DMS 273 treated with DMSO at 0.1 percent for 48 hours (cell line): ENCODE measurements at regions not wholly inside any gene's neighbourhood (a gene's known extent, or its start where the extent isn't known, plus 50 kb on each side); places are given as distances from the start of the nearest gene placed in this dataset.

Source experiments
- DNase-seq: peaks from one replicate; lab custom pipeline; 2025; lab: John Stamatoyannopoulos, UW

DNA sequence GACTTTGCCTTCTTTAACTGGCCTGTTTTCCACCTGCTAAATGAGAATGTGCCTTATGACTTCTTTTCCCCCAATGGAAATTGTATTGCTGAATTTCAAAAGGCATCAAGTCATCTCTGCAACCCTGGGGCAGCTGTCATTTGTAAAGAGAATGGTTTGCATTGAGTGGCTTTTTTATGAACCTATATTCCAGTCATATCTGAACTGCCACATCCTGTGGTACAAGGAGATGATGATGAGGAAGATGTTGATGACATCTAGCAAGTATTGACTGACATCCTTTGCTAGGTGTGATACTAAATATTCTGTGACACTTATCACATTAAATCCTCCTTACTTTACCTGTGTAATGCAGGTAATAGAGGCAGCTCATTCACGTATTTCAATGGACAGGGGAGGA lies 88.3 kb upstream of the KIAA1217 start:
- DNase-seq = no peak

DNA sequence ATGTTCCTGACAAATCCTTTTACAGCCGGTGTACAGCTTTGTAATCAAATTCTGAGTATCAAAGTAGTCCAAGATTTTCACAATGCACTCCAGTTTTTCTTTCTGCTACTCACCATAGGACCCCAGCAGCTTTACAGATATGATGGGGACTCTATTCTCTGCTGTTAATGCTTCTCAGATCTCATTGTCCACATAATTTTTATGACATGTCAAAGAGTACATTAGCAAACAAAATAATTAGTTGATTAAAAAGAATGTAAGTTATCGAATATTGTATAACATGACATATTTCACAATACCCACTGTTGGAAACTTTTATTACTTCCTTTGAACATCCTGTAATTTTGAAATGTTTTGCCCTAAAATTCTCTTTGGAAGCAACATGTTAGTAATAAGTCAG lies 81.4 kb upstream of the KIAA1217 start:
- DNase-seq = no peak

DNA sequence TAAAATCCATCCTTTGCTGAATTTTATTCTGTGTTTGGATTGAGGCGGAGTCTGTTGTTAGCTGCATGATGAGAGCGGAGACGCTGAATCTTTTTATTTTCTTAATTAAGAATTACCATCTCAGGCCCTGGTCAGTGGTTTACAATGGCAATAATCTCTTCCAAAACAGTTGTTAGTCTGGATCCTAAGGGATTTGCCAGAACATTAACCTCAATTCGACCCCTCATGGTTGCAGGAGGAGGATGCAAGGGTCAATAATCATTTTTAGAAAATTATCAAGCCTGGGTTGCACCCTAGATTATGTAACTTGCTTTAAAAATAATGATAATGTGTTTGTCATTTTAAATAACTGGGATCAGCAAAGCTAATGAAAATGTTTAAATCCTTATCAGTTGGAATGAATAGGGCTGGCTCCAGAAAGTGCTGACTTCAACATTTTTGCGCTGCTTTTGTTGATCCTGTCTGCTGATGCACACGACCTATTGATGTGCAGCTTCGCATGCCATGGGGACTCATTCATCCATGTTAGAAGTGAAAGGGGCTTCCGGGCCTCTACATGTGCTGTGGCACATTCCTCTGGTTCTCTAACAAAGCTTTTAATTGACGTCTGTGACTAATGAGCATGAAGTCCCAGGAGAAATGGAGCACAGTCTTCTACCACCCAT lies 80.7 kb upstream of the KIAA1217 start:
- no peak for DNase-seq

DNA sequence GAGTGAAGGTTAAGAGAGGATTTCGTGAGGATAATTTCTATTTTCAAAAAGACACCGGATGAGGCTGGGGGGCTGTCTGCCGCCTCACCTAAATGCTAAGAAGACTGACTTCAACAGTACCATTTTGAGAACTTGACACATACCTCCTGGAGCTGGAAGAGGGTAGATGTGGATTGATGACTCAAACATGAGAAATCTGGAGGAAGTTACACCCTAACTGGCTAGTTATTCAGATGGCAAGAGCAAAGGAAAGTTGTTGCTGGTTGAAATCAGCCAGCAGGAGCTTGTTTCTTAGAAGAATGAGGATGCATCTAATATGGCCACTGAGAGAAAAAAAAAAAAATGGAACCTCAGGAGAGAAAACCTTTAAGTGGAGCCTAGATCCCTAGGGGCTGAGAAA lies 76.2 kb upstream of the KIAA1217 start:
- no peak for DNase-seq

DNA sequence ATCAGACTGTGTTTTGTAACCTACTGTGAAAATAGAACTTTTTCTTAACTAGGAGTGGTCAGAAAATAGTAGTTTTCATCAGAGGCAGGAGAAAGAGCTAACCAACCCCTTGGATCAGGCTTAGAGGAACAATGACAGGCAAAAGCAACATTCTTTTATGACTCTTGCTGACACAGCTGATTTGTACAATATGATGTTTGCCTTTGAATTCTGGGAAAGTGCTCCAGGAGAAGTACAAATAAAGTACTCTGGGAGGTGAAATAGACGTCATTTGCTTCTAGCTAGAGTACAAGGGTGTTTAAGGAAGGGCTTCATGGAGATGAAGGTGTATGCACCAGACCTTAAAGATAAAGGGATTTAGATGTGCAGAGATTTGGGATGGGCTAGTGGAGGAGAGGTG lies 75.1 kb upstream of the KIAA1217 start:
- no peak for DNase-seq

DNA sequence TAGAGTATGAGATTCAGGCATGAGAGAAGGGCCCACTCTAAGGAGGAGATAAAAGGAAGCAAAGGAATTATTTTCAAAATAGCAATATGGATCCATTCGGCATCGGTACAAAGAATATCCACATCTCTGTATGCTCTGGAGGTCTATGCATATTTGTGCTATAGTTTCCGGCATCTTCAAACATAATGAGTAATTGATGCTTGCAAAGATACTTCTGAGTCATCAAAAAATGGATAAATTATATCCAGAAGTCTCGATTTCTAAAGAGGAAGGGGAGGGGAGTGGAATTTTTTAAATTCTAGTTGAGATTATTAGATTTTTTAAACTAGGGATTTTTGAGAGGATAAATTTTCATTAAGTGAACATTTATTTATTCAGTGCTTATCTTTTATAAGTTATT lies 72.9 kb upstream of the KIAA1217 start:
- DNase-seq = no peak

DNA sequence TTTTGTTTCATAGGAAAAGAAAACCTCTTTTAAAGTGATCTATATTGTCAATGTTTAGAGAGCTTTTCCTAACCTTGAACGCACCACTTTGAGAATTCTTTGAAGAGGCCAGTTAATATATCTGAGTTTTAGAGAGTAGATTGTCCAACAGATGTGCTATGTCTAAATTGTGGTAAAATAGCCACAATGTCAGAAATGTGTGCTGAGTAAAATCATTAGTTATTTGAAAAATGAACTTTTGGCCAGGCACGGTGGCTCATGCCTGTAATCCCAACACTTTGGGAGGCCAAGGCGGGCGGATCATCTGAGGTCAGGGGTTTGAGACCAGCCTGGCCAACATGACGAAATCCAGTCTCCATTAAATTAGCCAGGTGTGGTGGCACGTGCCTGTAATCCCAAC lies 61.6 kb upstream of the KIAA1217 start:
- DNase-seq = no peak

DNA sequence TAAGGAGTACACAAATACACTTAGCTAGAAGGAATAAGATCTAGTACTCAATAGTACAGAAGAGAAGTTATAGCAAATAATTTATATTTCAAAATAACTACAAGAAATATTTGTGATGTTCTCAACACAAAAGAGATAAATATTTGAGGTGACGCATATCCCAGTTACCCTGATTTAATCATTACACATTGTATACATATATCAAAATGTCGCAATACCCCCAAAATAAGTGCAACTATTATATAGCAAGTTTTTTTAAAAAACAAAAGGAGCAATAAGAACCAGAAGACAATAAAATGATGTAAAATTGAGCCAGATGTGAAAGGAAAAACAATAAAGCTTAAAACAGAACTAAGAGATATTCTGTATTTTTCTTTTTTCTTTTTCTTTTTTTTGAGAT lies 59.3 kb upstream of the KIAA1217 start:
- DNase-seq = no peak

DNA sequence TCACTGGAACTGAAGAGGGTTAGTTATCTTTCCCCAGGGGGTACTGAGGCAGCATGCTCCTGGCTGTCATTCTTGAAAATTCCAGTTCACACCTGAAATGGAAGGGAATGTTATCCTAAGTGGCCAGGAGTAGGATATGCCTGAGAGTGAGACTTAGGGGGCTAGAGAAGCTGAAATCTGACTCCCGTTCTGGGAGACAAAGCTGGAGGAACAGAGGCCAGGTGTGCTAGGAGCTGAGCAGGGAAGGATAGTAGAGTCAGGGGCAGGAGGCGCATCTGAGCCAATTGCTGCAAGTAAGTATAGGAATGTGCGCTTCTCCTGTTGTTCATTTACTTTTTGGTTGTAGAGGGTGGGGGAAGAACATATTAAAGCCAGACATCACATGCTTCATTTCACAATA lies 58.1 kb upstream of the KIAA1217 start:
- no peak for DNase-seq

DNA sequence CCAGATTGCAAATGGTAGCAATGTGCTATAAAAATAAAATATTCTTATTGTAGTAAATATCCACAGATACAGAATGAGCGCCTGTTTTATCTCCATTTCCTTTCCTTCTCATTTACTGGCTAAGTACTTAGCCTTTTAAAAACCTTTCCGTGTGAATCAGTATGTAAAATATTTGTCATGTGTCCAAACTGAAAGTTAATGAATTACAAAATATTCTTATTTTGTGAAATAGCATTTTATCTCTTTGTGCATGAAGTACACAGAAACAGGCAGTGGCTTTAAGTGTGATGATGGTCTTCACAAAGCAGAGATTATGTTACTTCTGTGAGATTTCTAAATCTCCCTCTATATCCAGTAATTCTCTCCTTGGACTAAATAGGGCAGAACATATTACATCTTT lies 56.7 kb upstream of the KIAA1217 start:
- no peak for DNase-seq

DNA sequence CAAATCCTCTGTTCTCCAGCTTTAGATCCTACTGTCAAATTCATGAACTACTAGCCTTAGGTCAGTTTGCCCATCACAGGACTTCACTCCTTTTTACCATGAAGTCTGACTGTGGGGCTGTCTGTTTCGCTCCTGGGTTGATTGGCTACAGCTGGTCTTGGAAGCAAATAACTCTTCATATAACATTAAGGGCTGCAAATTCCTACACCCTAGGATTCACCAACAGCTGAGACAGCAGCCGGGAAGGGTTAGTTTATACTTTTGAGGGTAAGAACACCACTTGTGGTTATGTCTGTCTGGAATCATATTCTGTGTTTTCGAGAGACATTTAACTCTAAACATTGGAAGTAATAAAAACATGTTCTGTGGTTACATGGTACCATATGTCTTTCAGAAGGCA lies 55.9 kb upstream of the KIAA1217 start:
- DNase-seq = no peak

DNA sequence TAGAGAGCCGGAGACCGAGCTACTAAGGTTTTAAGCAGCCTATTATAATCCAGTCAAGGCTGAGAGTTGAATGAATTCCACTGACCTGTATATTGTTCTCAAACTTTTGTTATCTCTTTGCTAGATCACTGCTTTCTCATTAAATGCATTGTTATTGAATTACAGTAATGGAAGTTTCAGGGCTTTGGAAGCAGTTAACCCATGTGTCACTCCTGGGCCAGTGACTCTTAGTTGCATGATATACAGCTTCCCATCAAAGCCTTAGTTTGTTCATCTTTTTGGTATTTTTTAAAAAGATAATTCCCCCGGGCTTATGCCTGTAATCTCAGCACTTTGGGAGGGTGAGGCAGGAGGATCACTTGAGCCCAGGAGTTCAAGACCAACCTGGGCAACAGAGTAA lies 55.4 kb upstream of the KIAA1217 start:
- DNase-seq = no peak

DNA sequence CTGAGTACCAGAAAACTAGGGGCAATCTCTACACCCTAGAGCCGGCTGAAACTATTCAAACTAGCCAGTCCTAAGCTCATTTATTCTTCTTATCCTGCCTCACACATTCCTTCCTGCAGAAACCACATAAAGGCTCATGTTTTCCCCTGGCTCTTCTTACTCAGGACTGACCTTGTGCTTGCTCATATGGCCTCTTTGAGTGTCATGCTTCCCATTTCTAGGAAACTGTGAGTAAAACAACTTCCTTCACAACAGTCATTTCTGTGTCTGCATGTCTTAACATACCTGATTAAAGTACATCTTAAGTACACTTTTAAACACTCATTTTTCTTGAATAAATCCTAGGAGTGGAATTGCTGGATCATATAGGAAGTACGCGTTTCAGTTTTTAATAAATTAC lies 52.3 kb upstream of the KIAA1217 start:
- no peak for DNase-seq

DNA sequence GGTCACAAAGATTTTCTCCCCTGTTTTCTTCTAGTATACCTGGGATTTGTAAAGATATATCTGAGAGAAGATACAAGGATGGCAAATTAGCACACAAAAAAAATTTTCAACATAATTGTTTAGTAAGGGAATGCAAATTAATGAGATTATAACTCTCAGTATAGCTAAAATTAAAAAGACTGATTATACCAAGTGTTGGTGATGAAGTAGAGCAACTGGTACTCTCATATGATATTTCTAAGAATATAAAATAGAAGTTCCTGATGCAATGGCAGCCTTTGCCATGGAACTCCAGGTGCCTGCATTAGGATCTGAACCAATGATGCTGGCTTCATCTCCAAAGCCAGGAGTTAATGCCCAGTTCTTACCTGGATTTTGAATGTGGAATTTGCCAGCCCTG lies 51.4 kb upstream of the KIAA1217 start:
- no peak for DNase-seq
